ENCODE measurements at regions not wholly inside any gene's neighbourhood (a gene's known extent, or its start where the extent isn't known, plus 50 kb on each side); places are given as distances from the start of the nearest gene placed in this dataset.

- no peaks in the 10 kb centered on the region for H3K79me2 ChIP-seq (ENCODE audit: insufficient read depth, low read length)
- H3K18ac ChIP-seq (ENCODE audit: insufficient read length, low read depth, low read length), result no peak overlapping the region
- peaks cover 4 to 12% of the 10 kb centered on the region in 2 experiments for H3K4me1 Mint-ChIP-seq
Measured at GRCh38 chr2:208945719-208946256, 478.1 kb upstream of the MAP2 start.

More at GRCh38 chr2:208945719-208946256, 478.1 kb upstream of the MAP2 start:
- Mint-ChIP-seq H3K9me3 (no peaks in the 10 kb centered on the region), H3K27ac (peak overlapping the region in 1 of 3 experiments; percentile 25; a peak in 1 of 7 replicates), H3K36me3 (ENCODE audit: insufficient read depth in 1 of 3, low read depth in 3 of 3) (no peaks in the 10 kb centered on the region), H3K27me3 (ENCODE audit: low read depth) (no peaks in the 10 kb centered on the region), H3K4me3 (no peak overlapping the region)
- Histone ChIP-seq H2BK20ac (ENCODE audit: low read depth, low read length, poor library complexity, severe bottlenecking) (no peak overlapping the region), H4K91ac (ENCODE audit: insufficient read length, low read depth, low read length) (no peak overlapping the region), H3K4me1 (ENCODE audit: insufficient read depth, low read length) (no peaks in the 10 kb centered on the region), H3K79me1 (ENCODE audit: insufficient read depth, low read depth, low read length, poor library complexity, severe bottlenecking) (no peaks in the 10 kb centered on the region), H3K14ac (ENCODE audit: insufficient read depth, low read length) (no peak overlapping the region), H3K27ac (ENCODE audit: insufficient read length, low read depth, low read length) (no peak overlapping the region), H2AK5ac (ENCODE audit: insufficient read length, low read length) (no peak overlapping the region), H2BK15ac (ENCODE audit: low read depth, low read length) (no peak overlapping the region), H4K8ac (replicated peaks; ENCODE audit: insufficient read length, low read depth, low read length) (no peak overlapping the region), H3K56ac (ENCODE audit: insufficient read length, low read depth, low read length) (no peak overlapping the region), H3K23ac (ENCODE audit: insufficient read length, low read depth, low read length) (no peak overlapping the region), H2AFZ (ENCODE audit: low read length) (no peak overlapping the region), H3K27me3 (ENCODE audit: insufficient read depth, low read length) (no peaks in the 10 kb centered on the region), H2BK12ac (ENCODE audit: insufficient read length, low read depth, low read length) (no peak overlapping the region), H3K9ac (ENCODE audit: extremely low read depth, insufficient read length, low read length) (no peak overlapping the region), H2BK5ac (ENCODE audit: insufficient read length, low read length) (no peak overlapping the region), H3K23me2 (ENCODE audit: insufficient read length, low read depth, low read length, poor library complexity, severe bottlenecking) (no peaks in the 10 kb centered on the region), H3T11ph (ENCODE audit: low read length) (no peak overlapping the region), H3K4me2 (ENCODE audit: insufficient read depth, insufficient read length, low read length) (no peak overlapping the region), H3K4ac (ENCODE audit: low read depth, low read length) (no peak overlapping the region), H4K20me1 (ENCODE audit: control insufficient read depth, insufficient read depth, insufficient read length) (no peaks in the 10 kb centered on the region), H3K9me3 (ENCODE audit: control insufficient read depth, low read depth, low read length) (no peaks in the 10 kb centered on the region), H2BK120ac (ENCODE audit: low read depth, low read length, poor library complexity, severe bottlenecking) (no peak overlapping the region), H4K5ac (ENCODE audit: insufficient read length, low read depth, low read length) (no peak overlapping the region)
- WGBS (ENCODE audit: extremely low coverage, insufficient read length, low lambda C conversion rate), result no CpG with 5 or more reads among the region's 8 CpGs
- TF ChIP-seq CTCF (conservative IDR thresholded peaks at IDR 0.05), result no peak
- DNase-seq, result no peak

Data from H9 (cell line).